ENCODE measurements at regions not wholly inside any gene's neighbourhood (a gene's known extent, or its start where the extent isn't known, plus 50 kb on each side); places are given as distances from the start of the nearest gene placed in this dataset.

GRCh38 chrX:7235071-7235470 is 87.1 kb upstream of the PUDP start:
- H3K4me3 ChIP-seq: no peak overlapping the region
- H3K36me3 ChIP-seq: no peaks in the 10 kb centered on the region
- TF ChIP-seq POLR2A (IDR thresholded peaks at IDR 0.05): no peak
- no peak for TF ChIP-seq POLR2AphosphoS5 (IDR thresholded peaks at IDR 0.05)
- TF ChIP-seq CTCF (IDR thresholded peaks at IDR 0.05): no peak
- no peaks in the 10 kb centered on the region for H3K4me1 ChIP-seq
- H3K27ac ChIP-seq: no peak overlapping the region
- no peaks in the 10 kb centered on the region for H3K9me3 ChIP-seq
- DNase-seq (ENCODE audit: low spot score in 2 of 2): no peak
- H3K27me3 ChIP-seq: no peaks in the 10 kb centered on the region
- intact Hi-C loops (cut with DNase I; ENCODE audit: low total_unique reads): no loop called here

GRCh38 chrX:7233580-7234406 is 85.8 kb upstream of the PUDP start:
- no peak for DNase-seq (ENCODE audit: low spot score in 2 of 2)
- intact Hi-C loops (cut with DNase I; ENCODE audit: low total_unique reads): no loop called here
- no peaks in the 10 kb centered on the region for H3K36me3 ChIP-seq
- TF ChIP-seq CTCF (IDR thresholded peaks at IDR 0.05) (no peak), POLR2A (IDR thresholded peaks at IDR 0.05) (no peak), POLR2AphosphoS5 (IDR thresholded peaks at IDR 0.05) (no peak)
- no peaks in the 10 kb centered on the region for H3K4me1 ChIP-seq
- no peak overlapping the region for H3K27ac ChIP-seq
- H3K27me3 ChIP-seq: no peaks in the 10 kb centered on the region
- H3K9me3 ChIP-seq: no peaks in the 10 kb centered on the region
- no peak overlapping the region for H3K4me3 ChIP-seq

- no peaks in the 10 kb centered on the region for H3K4me1 ChIP-seq
- no peak overlapping the region for H3K4me3 ChIP-seq
- TF ChIP-seq POLR2AphosphoS5 (IDR thresholded peaks at IDR 0.05) (no peak), CTCF (IDR thresholded peaks at IDR 0.05) (no peak), POLR2A (IDR thresholded peaks at IDR 0.05) (no peak)
- no peaks in the 10 kb centered on the region for H3K36me3 ChIP-seq
- H3K27ac ChIP-seq: no peak overlapping the region
- intact Hi-C loops (cut with DNase I; ENCODE audit: low total_unique reads): no loop called here
- no peak for DNase-seq (ENCODE audit: low spot score in 2 of 2)
- no peaks in the 10 kb centered on the region for H3K27me3 ChIP-seq
- no peaks in the 10 kb centered on the region for H3K9me3 ChIP-seq
Measured at GRCh38 chrX:7228226-7228625, 80.3 kb upstream of the PUDP start.

- no peaks in the 10 kb centered on the region for H3K4me1 ChIP-seq
- DNase-seq (ENCODE audit: low spot score in 2 of 2): no peak
- no peak overlapping the region for H3K4me3 ChIP-seq
- no peaks in the 10 kb centered on the region for H3K27me3 ChIP-seq
- TF ChIP-seq POLR2AphosphoS5 (IDR thresholded peaks at IDR 0.05) (no peak), POLR2A (IDR thresholded peaks at IDR 0.05) (no peak), CTCF (IDR thresholded peaks at IDR 0.05) (no peak)
- H3K36me3 ChIP-seq: no peaks in the 10 kb centered on the region
- H3K9me3 ChIP-seq: no peaks in the 10 kb centered on the region
- no peak overlapping the region for H3K27ac ChIP-seq
- intact Hi-C loops (cut with DNase I; ENCODE audit: low total_unique reads): no loop called here
Measured at GRCh38 chrX:7225338-7225737, 77.4 kb upstream of the PUDP start.

GRCh38 chrX:7223271-7223670 is 75.3 kb upstream of the PUDP start:
- Histone ChIP-seq H3K27ac (no peak overlapping the region), H3K9me3 (no peaks in the 10 kb centered on the region), H3K4me1 (no peaks in the 10 kb centered on the region), H3K4me3 (no peak overlapping the region), H3K27me3 (no peaks in the 10 kb centered on the region), H3K36me3 (no peaks in the 10 kb centered on the region)
- no peak for TF ChIP-seq CTCF (IDR thresholded peaks at IDR 0.05)
- no peak for DNase-seq (ENCODE audit: low spot score in 2 of 2)
- intact Hi-C loops (cut with DNase I; ENCODE audit: low total_unique reads): no loop called here
